ENCODE measurements at regions not wholly inside any gene's neighbourhood (a gene's known extent, or its start where the extent isn't known, plus 50 kb on each side); places are given as distances from the start of the nearest gene placed in this dataset.

- H3K27me3 Mint-ChIP-seq (ENCODE audit: unreplicated experiment), result no peaks in the 10 kb centered on the region
- H3K27ac Mint-ChIP-seq (ENCODE audit: unreplicated experiment), result no peak overlapping the region
- no peaks in the 10 kb centered on the region for H3K9me3 Mint-ChIP-seq (ENCODE audit: unreplicated experiment)
- DNase-seq, result no peak
- TF ChIP-seq CTCF (IDR thresholded peaks at IDR 0.05; ENCODE audit: partially characterized antibody, unreplicated experiment), result no peak
- H3K4me1 Mint-ChIP-seq (ENCODE audit: low read depth, unreplicated experiment), result peaks cover 8% of the 10 kb centered on the region
- H3K4me3 Mint-ChIP-seq (ENCODE audit: unreplicated experiment), result no peak overlapping the region
- H3K36me3 Mint-ChIP-seq (ENCODE audit: unreplicated experiment), result no peaks in the 10 kb centered on the region
These were observed 613.8 kb downstream of the EFNB2 start for GRCh38 chr13:105921711-105922110.

- DNase-seq, result no peak
- Mint-ChIP-seq H3K4me3 (ENCODE audit: unreplicated experiment) (no peak overlapping the region), H3K27ac (ENCODE audit: unreplicated experiment) (no peak overlapping the region), H3K4me1 (ENCODE audit: low read depth, unreplicated experiment) (peaks cover 8% of the 10 kb centered on the region), H3K27me3 (ENCODE audit: unreplicated experiment) (no peaks in the 10 kb centered on the region), H3K36me3 (ENCODE audit: unreplicated experiment) (no peaks in the 10 kb centered on the region), H3K9me3 (ENCODE audit: unreplicated experiment) (no peaks in the 10 kb centered on the region)
- no peak for TF ChIP-seq CTCF (IDR thresholded peaks at IDR 0.05; ENCODE audit: partially characterized antibody, unreplicated experiment)
These were observed 615.1 kb downstream of the EFNB2 start for GRCh38 chr13:105920370-105920769.

- Mint-ChIP-seq H3K9me3 (ENCODE audit: unreplicated experiment) (peaks cover 2% of the 10 kb centered on the region), H3K4me1 (ENCODE audit: low read depth, unreplicated experiment) (peaks cover 10% of the 10 kb centered on the region), H3K27ac (ENCODE audit: unreplicated experiment) (peak overlapping the region; percentile 22), H3K27me3 (ENCODE audit: unreplicated experiment) (no peaks in the 10 kb centered on the region), H3K4me3 (ENCODE audit: unreplicated experiment) (no peak overlapping the region), H3K36me3 (ENCODE audit: unreplicated experiment) (no peaks in the 10 kb centered on the region)
- TF ChIP-seq CTCF (IDR thresholded peaks at IDR 0.05; ENCODE audit: partially characterized antibody, unreplicated experiment), result no peak
- DNase-seq, result peak; percentile 52
These were observed 616.4 kb downstream of the EFNB2 start for GRCh38 chr13:105918842-105919741.

- H3K27ac Mint-ChIP-seq (ENCODE audit: unreplicated experiment), result no peak overlapping the region
- H3K9me3 Mint-ChIP-seq (ENCODE audit: unreplicated experiment), result peaks cover 2% of the 10 kb centered on the region
- no peak for DNase-seq
- H3K4me1 Mint-ChIP-seq (ENCODE audit: low read depth, unreplicated experiment), result peaks cover 10% of the 10 kb centered on the region
- no peaks in the 10 kb centered on the region for H3K27me3 Mint-ChIP-seq (ENCODE audit: unreplicated experiment)
- H3K4me3 Mint-ChIP-seq (ENCODE audit: unreplicated experiment), result no peak overlapping the region
- TF ChIP-seq CTCF (IDR thresholded peaks at IDR 0.05; ENCODE audit: partially characterized antibody, unreplicated experiment), result no peak
- H3K36me3 Mint-ChIP-seq (ENCODE audit: unreplicated experiment), result no peaks in the 10 kb centered on the region
These were observed 620.2 kb downstream of the EFNB2 start for GRCh38 chr13:105915146-105915850.
